Sigmoid colon (tissue), 3 donors: ENCODE measurements at regions not wholly inside any gene's neighbourhood (a gene's known extent, or its start where the extent isn't known, plus 50 kb on each side); places are given as distances from the start of the nearest gene placed in this dataset.

Experiments
- CTCF ChIP-seq, 4 experiments: fragments of 450-650 bp in 3 of 4; fragments of 200-600 bp in 1 of 4; IDR thresholded peaks; one replicate each; pipeline ENCODE4 v1.5.1; 2016 to 2019; ENCODE audit warnings: antibody characterized with exemption in 4 of 4, mild to moderate bottlenecking in 3 of 4, moderate library complexity in 2 of 4
- POLR2A ChIP-seq, 2 donors: fragments of 450-650 bp; IDR thresholded peaks; one replicate each; pipeline ENCODE4 v1.6.1; 2016; ENCODE audit warnings: antibody characterized with exemption in 2 of 2, mild to moderate bottlenecking in 2 of 2, moderate library complexity in 2 of 2

GRCh38 chr2:124995185-124995912 lies 970.3 kb downstream of the CNTNAP5 start:
- no peak for TF ChIP-seq CTCF (IDR thresholded peaks at IDR 0.05)
- TF ChIP-seq POLR2A (IDR thresholded peaks at IDR 0.05): no peak
